ENCODE measurements at regions not wholly inside any gene's neighbourhood (a gene's known extent, or its start where the extent isn't known, plus 50 kb on each side); places are given as distances from the start of the nearest gene placed in this dataset.

DNA sequence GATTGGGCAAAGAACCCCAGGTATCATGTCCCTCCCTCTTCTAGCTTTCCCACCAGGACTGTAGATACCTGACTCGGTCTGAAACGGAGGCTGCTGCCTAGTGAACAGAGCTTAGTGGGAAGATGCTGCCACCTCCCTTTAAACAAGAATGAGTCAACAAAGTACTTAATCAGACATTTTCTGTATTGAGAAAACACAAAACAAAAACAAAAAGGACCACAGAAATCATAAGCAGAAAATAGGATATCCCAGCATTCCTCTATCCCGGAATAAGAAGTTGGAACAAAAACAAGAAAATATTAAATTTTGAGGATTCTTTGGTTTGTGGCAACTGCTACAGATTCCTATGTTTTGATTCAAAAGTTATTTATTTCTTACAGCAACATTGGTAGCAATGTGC, 51.7 kb upstream of the COL8A1 start:
- H3K4me3 ChIP-seq (ENCODE audit: low read depth, low read length, poor library complexity, severe bottlenecking), result no peak overlapping the region
- H3K79me2 ChIP-seq (ENCODE audit: insufficient read depth, low read depth, low read length), result no peaks in the 10 kb centered on the region
- H4K20me1 ChIP-seq (ENCODE audit: insufficient read depth, low read length), result no peaks in the 10 kb centered on the region
- H2AFZ ChIP-seq (ENCODE audit: low read length), result no peak overlapping the region
- ChIA-PET CTCF (ENCODE audit: unreplicated experiment) (no interaction called here), POLR2A (no interaction called here)
- no TSS peak for BruUV-seq (replicated peaks)
- H3K36me3 ChIP-seq (ENCODE audit: insufficient read depth, low read length), result no peaks in the 10 kb centered on the region
- H3K4me1 ChIP-seq (ENCODE audit: insufficient read depth, low read length, poor library complexity, severe bottlenecking), result no peaks in the 10 kb centered on the region
- H3K4me2 ChIP-seq (ENCODE audit: low read length), result no peak overlapping the region
- H3K9me2 ChIP-seq (ENCODE audit: insufficient read depth, low read length), result no peaks in the 10 kb centered on the region
- no peak for TF ChIP-seq EZH2phosphoT487 (IDR thresholded peaks at IDR 0.05; ENCODE audit: borderline replicate concordance, low read depth, low read length)
- TF ChIP-seq, protein P1, sequence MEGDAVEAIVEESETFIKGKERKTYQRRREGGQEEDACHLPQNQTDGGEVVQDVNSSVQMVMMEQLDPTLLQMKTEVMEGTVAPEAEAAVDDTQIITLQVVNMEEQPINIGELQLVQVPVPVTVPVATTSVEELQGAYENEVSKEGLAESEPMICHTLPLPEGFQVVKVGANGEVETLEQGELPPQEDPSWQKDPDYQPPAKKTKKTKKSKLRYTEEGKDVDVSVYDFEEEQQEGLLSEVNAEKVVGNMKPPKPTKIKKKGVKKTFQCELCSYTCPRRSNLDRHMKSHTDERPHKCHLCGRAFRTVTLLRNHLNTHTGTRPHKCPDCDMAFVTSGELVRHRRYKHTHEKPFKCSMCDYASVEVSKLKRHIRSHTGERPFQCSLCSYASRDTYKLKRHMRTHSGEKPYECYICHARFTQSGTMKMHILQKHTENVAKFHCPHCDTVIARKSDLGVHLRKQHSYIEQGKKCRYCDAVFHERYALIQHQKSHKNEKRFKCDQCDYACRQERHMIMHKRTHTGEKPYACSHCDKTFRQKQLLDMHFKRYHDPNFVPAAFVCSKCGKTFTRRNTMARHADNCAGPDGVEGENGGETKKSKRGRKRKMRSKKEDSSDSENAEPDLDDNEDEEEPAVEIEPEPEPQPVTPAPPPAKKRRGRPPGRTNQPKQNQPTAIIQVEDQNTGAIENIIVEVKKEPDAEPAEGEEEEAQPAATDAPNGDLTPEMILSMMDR (conservative IDR thresholded peaks at IDR 0.05; ENCODE audit: low read length), result no peak
- intact Hi-C loops (cut with micrococcal nuclease; ENCODE audit: unreplicated experiment), result no loop called here
- H3K27ac ChIP-seq (ENCODE audit: low read depth, low read length, poor library complexity, severe bottlenecking), result no peak overlapping the region
- no peaks in the 10 kb centered on the region for H3K9me3 ChIP-seq (ENCODE audit: low read length)
- no peak for DNase-seq (ENCODE audit: low spot score)

DNA sequence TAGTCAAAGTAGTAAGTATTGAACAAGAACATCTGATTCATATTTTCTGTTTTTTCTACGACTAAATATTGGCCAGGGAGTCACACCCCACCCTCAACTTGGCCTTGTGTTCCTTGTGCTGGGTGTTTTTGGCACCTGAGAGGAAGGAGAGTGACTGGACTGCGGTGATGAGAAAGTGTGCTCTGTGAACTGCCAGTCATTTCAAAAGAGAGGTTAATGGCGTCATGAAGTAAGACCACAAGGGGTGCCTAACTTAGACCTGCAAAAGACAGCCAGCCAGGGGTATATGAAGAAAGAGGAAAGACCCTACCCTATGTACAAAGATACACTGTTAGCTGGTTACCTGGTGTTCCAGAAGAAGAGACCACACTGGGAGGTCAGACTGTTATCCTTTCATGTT, 58.4 kb upstream of the COL8A1 start:
- H3K9me2 ChIP-seq (ENCODE audit: insufficient read depth, low read length), result no peaks in the 10 kb centered on the region
- H3K4me3 ChIP-seq (ENCODE audit: low read depth, low read length, poor library complexity, severe bottlenecking), result no peak overlapping the region
- TF ChIP-seq, protein P1 (conservative IDR thresholded peaks at IDR 0.05; ENCODE audit: low read length), result no peak
- TF ChIP-seq EZH2phosphoT487 (IDR thresholded peaks at IDR 0.05; ENCODE audit: borderline replicate concordance, low read depth, low read length), result no peak
- ChIA-PET CTCF (ENCODE audit: unreplicated experiment) (no interaction called here), POLR2A (interaction anchor here (0.7 kb wide), 1 partner anchor 68 kb away, joined by 3 read pairs; no protein-coding TSS in a partner anchor)
- H3K4me1 ChIP-seq (ENCODE audit: insufficient read depth, low read length, poor library complexity, severe bottlenecking), result no peaks in the 10 kb centered on the region
- H3K4me2 ChIP-seq (ENCODE audit: low read length), result no peak overlapping the region
- no peaks in the 10 kb centered on the region for H3K36me3 ChIP-seq (ENCODE audit: insufficient read depth, low read length)
- H3K9me3 ChIP-seq (ENCODE audit: low read length), result no peaks in the 10 kb centered on the region
- BruUV-seq (replicated peaks), result no TSS peak
- H3K79me2 ChIP-seq (ENCODE audit: insufficient read depth, low read depth, low read length), result no peaks in the 10 kb centered on the region
- no peak overlapping the region for H2AFZ ChIP-seq (ENCODE audit: low read length)
- intact Hi-C loops (cut with micrococcal nuclease; ENCODE audit: unreplicated experiment), result no loop called here
- no peaks in the 10 kb centered on the region for H4K20me1 ChIP-seq (ENCODE audit: insufficient read depth, low read length)
- DNase-seq (ENCODE audit: low spot score), result no peak
- H3K27ac ChIP-seq (ENCODE audit: low read depth, low read length, poor library complexity, severe bottlenecking), result no peak overlapping the region

DNA sequence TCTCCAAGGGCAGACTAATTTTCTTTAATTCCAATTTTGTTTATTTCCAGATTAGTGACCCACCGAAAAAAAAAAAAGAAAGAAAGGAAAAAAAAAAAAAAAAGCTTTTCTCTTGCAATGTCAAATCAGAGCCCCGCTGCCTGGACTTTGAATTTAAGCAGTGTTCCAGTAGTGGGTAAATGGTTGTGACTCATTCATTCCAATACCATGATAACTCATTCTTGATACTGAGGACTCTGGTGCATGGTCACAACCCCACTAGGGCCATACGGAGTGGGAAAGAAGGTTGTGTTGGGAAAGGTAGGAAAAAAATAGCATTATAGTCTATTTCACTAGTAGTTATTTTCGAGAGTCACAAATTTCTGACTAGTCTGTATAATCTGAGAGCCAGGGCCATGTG, 59.1 kb upstream of the COL8A1 start:
- CTCF ChIA-PET (ENCODE audit: unreplicated experiment), result no interaction called here
- no peaks in the 10 kb centered on the region for H3K9me2 ChIP-seq (ENCODE audit: insufficient read depth, low read length)
- H3K9me3 ChIP-seq (ENCODE audit: low read length), result no peaks in the 10 kb centered on the region
- no peaks in the 10 kb centered on the region for H4K20me1 ChIP-seq (ENCODE audit: insufficient read depth, low read length)
- H3K4me3 ChIP-seq (ENCODE audit: low read depth, low read length, poor library complexity, severe bottlenecking), result no peak overlapping the region
- no TSS peak for BruUV-seq (replicated peaks)
- DNase-seq (ENCODE audit: low spot score), result no peak
- H3K4me1 ChIP-seq (ENCODE audit: insufficient read depth, low read length, poor library complexity, severe bottlenecking), result no peaks in the 10 kb centered on the region
- H2AFZ ChIP-seq (ENCODE audit: low read length), result no peak overlapping the region
- intact Hi-C loops (cut with micrococcal nuclease; ENCODE audit: unreplicated experiment), result no loop called here
- H3K27ac ChIP-seq (ENCODE audit: low read depth, low read length, poor library complexity, severe bottlenecking), result no peak overlapping the region
- H3K36me3 ChIP-seq (ENCODE audit: insufficient read depth, low read length), result no peaks in the 10 kb centered on the region
- no peak overlapping the region for H3K4me2 ChIP-seq (ENCODE audit: low read length)
- H3K79me2 ChIP-seq (ENCODE audit: insufficient read depth, low read depth, low read length), result no peaks in the 10 kb centered on the region
- TF ChIP-seq EZH2phosphoT487 (IDR thresholded peaks at IDR 0.05; ENCODE audit: borderline replicate concordance, low read depth, low read length), result no peak
- TF ChIP-seq, protein P1 (conservative IDR thresholded peaks at IDR 0.05; ENCODE audit: low read length), result no peak
- POLR2A ChIA-PET, result interaction anchor here (0.6 to 0.7 kb wide), 2 partner anchors 69 to 102 kb away, joined by 3 read pairs; no protein-coding TSS in a partner anchor
